Fibroblast of the aortic adventitia (primary cell): ENCODE measurements at regions not wholly inside any gene's neighbourhood (a gene's known extent, or its start where the extent isn't known, plus 50 kb on each side); places are given as distances from the start of the nearest gene placed in this dataset.

Experiments used
- DNase-seq: peaks from one replicate; pipeline ENCODE4 v3.0.0-alpha.2; 2010; ENCODE audit warnings: low read depth
- H3K4me3 ChIP-seq: 2 replicates; pipeline ENCODE4 v1.5.1; 2011; ENCODE audit warnings: low read depth, mild to moderate bottlenecking, control low read depth, low read length, moderate library complexity
- CTCF ChIP-seq: IDR thresholded peaks from 2 replicates; pipeline ENCODE4 v1.5.1; 2011; ENCODE audit warnings: mild to moderate bottlenecking, low read length, control low read depth, inconsistent platforms; ENCODE audit not compliant: insufficient read depth

- DNase-seq: peak; percentile 86
- H3K4me3 ChIP-seq: no peak overlapping the region
- no peak for TF ChIP-seq CTCF
These were observed 131.8 kb upstream of the SLC7A14 start for GRCh38 chr3:170717410-170718402.

DNA sequence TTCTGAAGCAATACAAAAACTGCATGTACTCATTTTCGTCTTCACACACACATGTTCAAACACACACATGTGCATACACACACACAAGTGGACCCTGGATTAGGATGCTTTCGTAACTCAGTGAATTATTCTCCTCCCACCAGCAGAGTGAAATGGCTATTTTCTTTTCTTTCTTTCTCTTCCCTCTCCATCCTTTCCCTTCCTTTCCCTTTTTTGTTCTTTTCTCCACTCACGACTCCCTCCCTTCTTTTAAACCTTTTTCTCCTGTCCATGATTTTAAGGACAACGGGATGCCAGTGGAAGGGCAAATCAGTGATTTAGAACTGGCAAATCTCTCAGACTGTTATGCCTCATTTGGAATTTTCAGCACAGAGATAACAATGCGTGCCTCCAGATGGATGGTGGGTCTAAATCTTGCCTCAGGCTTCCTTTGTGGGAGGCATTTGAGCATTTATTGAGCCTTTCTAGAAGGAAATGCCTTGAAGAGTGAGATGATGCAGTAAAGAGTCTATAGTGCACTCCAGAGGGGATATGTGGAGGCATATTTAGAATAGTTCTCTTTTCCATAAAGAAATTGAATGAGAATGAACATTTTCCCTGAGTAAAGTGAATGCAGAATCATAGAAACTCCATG is 130.4 kb upstream of the SLC7A14 start:
- DNase-seq: no peak
- no peak for TF ChIP-seq CTCF

DNA sequence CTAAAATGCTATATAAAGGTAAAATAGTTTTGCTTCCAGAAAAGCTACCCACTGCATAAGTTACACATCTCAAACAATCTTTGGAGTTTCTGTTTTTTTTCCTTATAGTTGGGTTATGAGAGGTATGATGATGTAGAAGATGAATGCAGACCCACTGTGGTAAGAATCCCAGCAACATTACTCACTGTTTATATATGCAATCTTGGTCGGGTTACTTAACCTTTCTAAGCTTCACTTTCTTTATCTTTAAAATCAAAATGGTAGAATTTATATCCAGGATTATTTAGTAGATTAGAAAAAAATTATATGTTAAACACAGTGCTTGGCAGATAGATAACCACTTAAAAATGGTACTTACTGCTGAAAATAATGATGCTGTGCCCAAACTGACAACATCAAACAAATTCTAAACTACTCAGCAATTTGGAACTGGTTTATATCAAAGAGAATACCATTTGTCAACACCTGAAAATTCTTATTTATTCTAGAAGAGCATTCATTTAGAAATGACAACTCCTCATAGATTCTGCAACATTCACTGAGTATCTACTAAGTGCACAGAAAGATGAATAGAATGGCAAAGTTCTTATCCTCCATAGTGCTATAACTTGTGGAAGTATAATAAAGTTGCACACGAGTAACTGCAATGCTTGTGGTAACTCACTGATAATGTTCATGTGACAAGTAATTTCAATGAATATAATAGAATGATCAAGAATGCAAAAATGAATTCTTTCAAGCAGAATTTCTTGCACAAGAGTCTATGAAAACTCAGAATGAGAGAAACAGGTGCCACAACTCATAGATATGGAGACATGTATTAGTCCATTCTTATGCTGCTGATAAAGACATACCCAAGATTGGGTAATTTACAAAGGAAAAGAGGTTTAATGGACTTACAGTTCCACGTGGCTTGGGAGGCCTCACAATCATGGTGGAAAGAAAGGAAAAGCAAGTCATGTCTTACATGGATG is 129.0 kb upstream of the SLC7A14 start:
- TF ChIP-seq CTCF: no peak
- H3K4me3 ChIP-seq: no peak overlapping the region
- peak; percentile 82 for DNase-seq

More for the DNA sequence above, 130.4 kb upstream of the SLC7A14 start:
- no peak overlapping the region for H3K4me3 ChIP-seq

DNA sequence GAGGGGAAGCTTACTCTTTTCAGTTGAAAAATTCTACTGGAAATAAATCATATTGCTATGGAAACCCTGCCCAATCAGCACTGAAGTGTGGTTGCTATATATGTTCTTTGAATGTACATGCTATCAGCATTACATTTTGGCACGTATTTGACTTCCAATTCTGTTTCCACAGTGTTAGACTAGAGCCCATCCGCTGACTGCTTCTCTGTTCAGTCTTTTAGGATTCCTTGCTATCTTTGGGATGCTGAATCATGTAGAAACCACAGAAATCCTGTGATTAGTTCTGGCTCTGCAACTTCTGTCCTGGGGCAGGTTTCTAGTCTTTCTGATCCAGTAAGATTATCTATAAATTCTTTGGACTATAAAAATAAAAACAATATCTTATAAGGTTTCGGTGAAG is 128.2 kb upstream of the SLC7A14 start:
- TF ChIP-seq CTCF: no peak
- H3K4me3 ChIP-seq: no peak overlapping the region
- peak; percentile 77 for DNase-seq

DNA sequence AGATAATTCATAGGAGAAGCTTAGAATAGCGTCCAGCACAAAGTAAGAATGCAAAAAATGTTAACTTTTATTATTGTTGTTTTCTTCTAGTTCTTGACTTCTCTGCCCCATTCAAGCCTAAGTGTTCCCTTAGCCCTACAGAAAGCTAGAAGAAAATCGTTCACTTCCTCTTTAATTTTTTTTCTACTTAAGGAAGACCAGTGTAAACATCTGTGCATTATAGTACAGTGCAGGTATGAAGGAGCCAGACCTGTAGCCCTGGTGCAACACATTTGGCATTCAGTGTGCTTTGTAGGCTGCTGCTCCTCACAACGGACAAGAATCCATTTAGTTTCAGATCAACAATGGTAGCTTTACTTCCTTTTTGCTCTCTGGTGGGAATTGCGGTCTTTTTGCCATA is 127.8 kb upstream of the SLC7A14 start:
- DNase-seq: no peak
- no peak overlapping the region for H3K4me3 ChIP-seq
- TF ChIP-seq CTCF: no peak

DNA sequence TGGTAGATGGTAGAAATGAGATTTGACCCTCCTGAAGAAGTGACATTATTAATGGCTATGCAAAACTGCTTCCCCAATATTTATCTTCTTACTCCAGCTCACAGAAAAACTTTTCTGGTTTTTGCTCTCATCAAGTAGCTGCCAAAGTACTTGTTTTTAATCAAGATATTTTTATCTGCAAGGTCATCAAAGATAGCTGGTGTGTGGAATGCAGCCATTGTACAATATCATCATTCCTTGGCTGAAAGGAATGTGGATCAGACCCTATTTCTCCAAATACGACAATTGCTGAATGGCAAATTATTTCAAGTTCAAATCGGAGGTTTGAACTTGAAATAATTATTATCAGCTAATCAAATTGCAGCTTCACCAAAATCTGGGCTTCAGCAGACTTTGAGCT is 126.9 kb upstream of the SLC7A14 start:
- DNase-seq: peak; percentile 67
- peak; percentile 14 for TF ChIP-seq CTCF
- no peak overlapping the region for H3K4me3 ChIP-seq
